HepG2 (cell line): ENCODE measurements at regions not wholly inside any gene's neighbourhood (a gene's known extent, or its start where the extent isn't known, plus 50 kb on each side); places are given as distances from the start of the nearest gene placed in this dataset.

Experiments used
- ATAC-seq: fragments of 200-7000 bp; cut with Tn5 transposase; 3 replicates; pipeline ENCODE4 v1.9.1; 2020; ENCODE audit warnings: mild to moderate bottlenecking, moderate library complexity
- BruUV-seq: library from RNA; stranded (reverse); fragments of 400-500 nt; replicated peaks from 2 replicates; lab custom pipeline; 2021; lab: Mats Ljungman, UMichigan
- CTCF ChIA-PET: fragments of 300-600 bp; formaldehyde crosslinking; extraction: SDS; loops from one replicate; lab custom pipeline; 2021; ENCODE audit warnings: low total read pairs, inconsistent platforms, low intra/inter-chr PET ratio; lab: Yijun Ruan, JAX
- POLR2A ChIA-PET: fragments of 350-600 bp; sonication (Branson Sonifier 250); formaldehyde crosslinking; loops from one replicate; lab custom pipeline; 2020; ENCODE audit warnings: antibody characterized with exemption, inconsistent platforms; lab: Yijun Ruan, JAX
- DNase-seq: peaks from one replicate; pipeline ENCODE4 v3.0.0-alpha.2; 2015; ENCODE audit warnings: low spot score
- FAIRE-seq: peaks from 3 replicates; lab custom pipeline; 2011; peaks lifted over from hg19 to GRCh38; lab: Jason Lieb, UNC
- H2AFZ ChIP-seq: one replicate; pipeline ENCODE4 v1.6.1; 2011; ENCODE audit warnings: low read length, inconsistent platforms
- H3K27ac ChIP-seq: fragments of 300-600 bp; 3 replicates; pipeline ENCODE4 v1.8.0; 2011; ENCODE audit warnings: mixed run types, mild to moderate bottlenecking, mixed read lengths, low read length, inconsistent platforms; ENCODE audit not compliant: insufficient read depth; ENCODE audit errors: extremely low read length
- H3K27me3 ChIP-seq, 2 experiments: fragments of 200-600 bp in 1 of 2; 2 replicates in 1 of 2; 3 replicates in 1 of 2; pipeline versions ENCODE4 v1.6.0 to v1.8.0; 2011; ENCODE audit warnings: low read length in 2 of 2, mild to moderate bottlenecking in 2 of 2, moderate library complexity in 2 of 2, inconsistent platforms in 1 of 2; ENCODE audit not compliant: insufficient read depth in 2 of 2, control insufficient read depth in 1 of 2
- H3K36me3 ChIP-seq, 2 experiments: fragments of 200-600 bp in 1 of 2; replicated peaks in 1 of 2; 2 replicates in 1 of 2; 3 replicates in 1 of 2; pipeline versions ENCODE4 v1.5.1 to v1.8.0; 2011; ENCODE audit warnings: low read length in 2 of 2, inconsistent platforms in 1 of 2; ENCODE audit not compliant: insufficient read depth in 2 of 2, control insufficient read depth in 1 of 2
- H3K4me1 ChIP-seq: 2 replicates; pipeline ENCODE4 v1.5.1; 2012; ENCODE audit warnings: low read length, inconsistent platforms; ENCODE audit not compliant: insufficient read depth
- H3K4me2 ChIP-seq: 2 replicates; pipeline ENCODE4 v1.6.0; 2011; ENCODE audit warnings: low read depth, low read length, inconsistent platforms
- H3K4me3 ChIP-seq, 3 experiments: fragments of 200-600 bp in 1 of 3; sonication (generic), shearing (Covaris generic) in 1 of 3; replicated peaks in 1 of 3; 2 replicates each; pipeline ENCODE4 v1.5.1; 2011 to 2016; ENCODE audit warnings: low read length in 3 of 3, inconsistent platforms in 2 of 3, low read depth in 2 of 3, mild to moderate bottlenecking in 2 of 3, control low read depth in 1 of 3, mixed read lengths in 1 of 3; ENCODE audit not compliant: insufficient read depth in 1 of 3
- H3K79me2 ChIP-seq: one replicate; pipeline ENCODE4 v1.6.1; 2011; ENCODE audit warnings: low read length, inconsistent platforms; ENCODE audit not compliant: insufficient read depth
- H3K9ac ChIP-seq: 2 replicates; pipeline ENCODE4 v1.6.0; 2011; ENCODE audit warnings: mild to moderate bottlenecking, low read depth, low read length, inconsistent platforms; ENCODE audit not compliant: insufficient read depth
- H3K9me3 ChIP-seq: 2 replicates; pipeline ENCODE4 v1.5.1; 2012; ENCODE audit warnings: mild to moderate bottlenecking, low read length
- H4K20me1 ChIP-seq: 2 replicates; pipeline ENCODE4 v1.6.0; 2011; ENCODE audit warnings: inconsistent platforms, mild to moderate bottlenecking, low read length, moderate library complexity; ENCODE audit not compliant: insufficient read depth
- ATF7-NPFF ChIP-seq: sonication (generic); formaldehyde crosslinking; IDR thresholded peaks from 2 replicates; pipeline ENCODE4 v1.8.1; 2023; ENCODE audit warnings: mild to moderate bottlenecking, low read depth, missing genetic modification reagents, moderate library complexity
- HMGA1 ChIP-seq: sonication (generic); formaldehyde crosslinking; conservative IDR thresholded peaks from 2 replicates; pipeline ENCODE4 v1.4.0; 2020; ENCODE audit warnings: missing genetic modification reagents
- HNF4G ChIP-seq, 2 experiments: sonication (generic) in 1 of 2; formaldehyde crosslinking in 1 of 2; IDR thresholded peaks; 2 replicates each; pipeline versions ENCODE4 v1.4.0 to v1.6.1; 2011 to 2020; ENCODE audit warnings: borderline replicate concordance in 2 of 2, low read depth in 2 of 2, mild to moderate bottlenecking in 2 of 2, low read length in 1 of 2, missing genetic modification reagents in 1 of 2, moderate library complexity in 1 of 2
- PAF1 ChIP-seq: IDR thresholded peaks from 2 replicates; pipeline ENCODE4 v1.6.1; 2016; ENCODE audit warnings: missing genetic modification reagents, missing compliant biosample characterization
- PHF20 ChIP-seq: sonication (generic); formaldehyde crosslinking; IDR thresholded peaks from 2 replicates; pipeline ENCODE4 v1.5.0; 2020; ENCODE audit warnings: mild to moderate bottlenecking, missing genetic modification reagents
- RERE ChIP-seq: IDR thresholded peaks from 2 replicates; pipeline ENCODE4 v1.6.1; 2016; ENCODE audit warnings: low read depth, missing genetic modification reagents, missing compliant biosample characterization
- SMC3 ChIP-seq: IDR thresholded peaks from 2 replicates; pipeline ENCODE4 v1.6.1; 2011; ENCODE audit warnings: low read length, improper control_type of control experiment
- STAG1 ChIP-seq: sonication (generic); formaldehyde crosslinking; IDR thresholded peaks from 2 replicates; pipeline ENCODE4 v1.4.0; 2020; ENCODE audit warnings: missing genetic modification reagents
- TFE3 ChIP-seq: IDR thresholded peaks from 2 replicates; pipeline ENCODE4 v1.6.1; 2016
- WIZ ChIP-seq: sonication (generic); formaldehyde crosslinking; IDR thresholded peaks from 2 replicates; pipeline ENCODE4 v1.5.1; 2020; ENCODE audit warnings: mild to moderate bottlenecking, missing genetic modification reagents
- ZFP36 ChIP-seq: fragments of 150-350 bp; IDR thresholded peaks from 2 replicates; pipeline ENCODE4 v1.6.1; 2018; ENCODE audit warnings: borderline replicate concordance, low read length, low read depth; ENCODE audit not compliant: partially characterized antibody
- ZNF205 ChIP-seq: IDR thresholded peaks from 2 replicates; pipeline ENCODE4 v1.6.1; 2018; ENCODE audit warnings: missing biosample characterization, missing genetic modification reagents
- ZNF251 ChIP-seq: sonication (generic); formaldehyde crosslinking; IDR thresholded peaks from 2 replicates; pipeline ENCODE4 v1.9.0; 2021; ENCODE audit warnings: mild to moderate bottlenecking, missing genetic modification reagents
- ZNF550 ChIP-seq: sonication (generic); formaldehyde crosslinking; IDR thresholded peaks from 2 replicates; pipeline ENCODE4 v1.4.0; 2020; ENCODE audit warnings: mild to moderate bottlenecking, missing genetic modification reagents, borderline replicate concordance
- WGBS: methylation state at CpG from one replicate; pipeline ENCODE4 v1.1.6; 2017; ENCODE audit warnings: low lambda C conversion rate; 5-methylcytosine and 5-hydroxymethylcytosine counted together
- in situ Hi-C: cut with HindIII; loops from 2 replicates; pipeline ENCODE4 v1.10.0; 2017; ENCODE audit warnings: low pct_unique_long_range_greater_than_20kb; ENCODE audit not compliant: extremely low pct_ligation_motif_present
- intact Hi-C: fragments of 100-400 bp; cut with micrococcal nuclease; formaldehyde crosslinking; loops from one replicate; pipeline ENCODE4 v1.10.0; 2022; ENCODE audit not compliant: unreplicated experiment

GRCh38 chr4:85114526-85114925 lies 148.0 kb upstream of the WDFY3 start:
- Histone ChIP-seq H2AFZ (no peak overlapping the region), H3K9ac (no peak overlapping the region), H3K9me3 (no peaks in the 10 kb centered on the region), H4K20me1 (no peaks in the 10 kb centered on the region), H3K27me3 (peaks cover 0 to 5% of the 10 kb centered on the region in 2 experiments; a peak in 2 of 5 replicates), H3K4me1 (no peaks in the 10 kb centered on the region), H3K36me3 (no peaks in the 10 kb centered on the region), H3K4me3 (no peak overlapping the region), H3K79me2 (no peaks in the 10 kb centered on the region), H3K27ac (no peak overlapping the region), H3K4me2 (no peak overlapping the region)
- ChIA-PET POLR2A (no interaction called here), CTCF (no interaction called here)
- FAIRE-seq, result no peak
- 0% methylated on average over 3 of the region's 3 CpGs for WGBS
- BruUV-seq, result no TSS peak
- TF ChIP-seq WIZ (CRISPR knock-in tag) (no peak), RERE (CRISPR knock-in tag) (no peak), ZNF251 (CRISPR knock-in tag) (no peak)
- no peak for DNase-seq
- in situ Hi-C loops (no loop called here), intact Hi-C loops (no loop called here)
- ATAC-seq, result no peak

- Histone ChIP-seq H3K4me3 (no peak overlapping the region), H3K27ac (no peak overlapping the region), H3K27me3 (no peaks in the 10 kb centered on the region), H3K79me2 (no peaks in the 10 kb centered on the region), H2AFZ (no peak overlapping the region), H3K9ac (no peak overlapping the region), H3K4me2 (no peak overlapping the region), H3K9me3 (no peaks in the 10 kb centered on the region), H3K4me1 (no peaks in the 10 kb centered on the region), H4K20me1 (no peaks in the 10 kb centered on the region), H3K36me3 (no peaks in the 10 kb centered on the region)
- no peak for ATAC-seq
- ChIA-PET CTCF (no interaction called here), POLR2A (no interaction called here)
- FAIRE-seq, result no peak
- BruUV-seq, result no TSS peak
- no peak for DNase-seq
- in situ Hi-C loops (no loop called here), intact Hi-C loops (no loop called here)
- TF ChIP-seq TFE3, result no peak
- no peak for TF ChIP-seq HNF4G (IDR thresholded peaks at IDR 0.05; ENCODE audit: borderline replicate concordance, low read depth, low read length)
- no peak for TF ChIP-seq HNF4G (CRISPR knock-in tag; IDR thresholded peaks at IDR 0.05; ENCODE audit: borderline replicate concordance, low read depth)
- TF ChIP-seq SMC3, result no peak
- no peak for TF ChIP-seq ZNF205 (CRISPR knock-in tag)
- no peak for TF ChIP-seq HMGA1
- TF ChIP-seq PHF20 (CRISPR knock-in tag), result no peak
- no peak for TF ChIP-seq ZNF550 (CRISPR knock-in tag)
- TF ChIP-seq STAG1 (CRISPR knock-in tag), result no peak
- TF ChIP-seq PAF1 (CRISPR knock-in tag), result no peak
- TF ChIP-seq ZFP36, result no peak
- no peak for TF ChIP-seq ATF7-NPFF (CRISPR knock-in tag)
Observed at GRCh38 chr4:85116008-85116407, 149.5 kb upstream of the WDFY3 start.
